ENCODE measurements at regions not wholly inside any gene's neighbourhood (a gene's known extent, or its start where the extent isn't known, plus 50 kb on each side); places are given as distances from the start of the nearest gene placed in this dataset.

DNA sequence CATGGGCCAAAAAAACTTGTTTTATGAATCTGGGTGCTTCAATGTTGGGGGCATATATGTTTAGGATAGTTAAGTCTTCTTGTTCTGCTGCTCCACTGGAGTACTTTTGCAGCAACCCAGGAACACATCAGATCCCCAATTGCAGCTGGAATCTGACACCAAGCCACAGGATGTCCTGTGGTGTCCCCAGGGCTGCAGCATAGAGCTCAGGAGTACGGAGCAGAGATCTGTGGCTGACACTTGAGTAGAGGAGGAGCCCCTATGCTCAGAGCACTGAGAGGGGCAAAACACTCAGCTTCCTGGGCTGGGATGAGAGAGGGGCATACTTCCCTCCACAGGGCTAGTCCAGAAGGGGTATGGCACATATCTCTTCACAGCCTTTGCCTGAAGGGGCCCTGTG lies 138.9 kb upstream of the ERBB4 start:
- no peak overlapping the region for H3K4me3 ChIP-seq
- no peak for TF ChIP-seq CTCF (IDR thresholded peaks at IDR 0.05)
- no peaks in the 10 kb centered on the region for H3K27me3 ChIP-seq
- no peak overlapping the region for H3K27ac ChIP-seq
- H3K36me3 ChIP-seq: no peaks in the 10 kb centered on the region
- intact Hi-C loops (cut with DNase I): no loop called here
- H3K9me3 ChIP-seq: no peaks in the 10 kb centered on the region
- no peaks in the 10 kb centered on the region for H3K4me1 ChIP-seq
- ATAC-seq (no peak), DNase-seq (no peak)

DNA sequence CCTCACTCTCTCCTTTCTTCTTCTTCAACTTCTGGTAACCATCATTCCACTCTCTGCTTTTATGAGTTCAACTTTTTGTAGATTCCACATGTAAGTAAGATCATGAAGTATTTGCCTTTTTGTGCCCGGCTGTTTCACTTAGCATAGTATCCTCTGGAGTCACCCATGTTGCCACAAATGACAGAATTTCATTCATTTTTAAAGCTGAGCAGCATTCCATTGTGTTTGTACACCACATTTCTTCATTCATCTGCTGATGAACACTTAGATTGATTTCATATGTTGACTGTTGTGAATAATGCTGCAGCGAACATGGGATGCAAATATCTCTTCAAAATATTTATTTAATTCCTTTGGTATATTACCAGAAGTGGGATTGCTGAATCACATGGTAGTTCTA lies 133.6 kb upstream of the ERBB4 start:
- no peak for ATAC-seq
- intact Hi-C loops (cut with DNase I): no loop called here

DNA sequence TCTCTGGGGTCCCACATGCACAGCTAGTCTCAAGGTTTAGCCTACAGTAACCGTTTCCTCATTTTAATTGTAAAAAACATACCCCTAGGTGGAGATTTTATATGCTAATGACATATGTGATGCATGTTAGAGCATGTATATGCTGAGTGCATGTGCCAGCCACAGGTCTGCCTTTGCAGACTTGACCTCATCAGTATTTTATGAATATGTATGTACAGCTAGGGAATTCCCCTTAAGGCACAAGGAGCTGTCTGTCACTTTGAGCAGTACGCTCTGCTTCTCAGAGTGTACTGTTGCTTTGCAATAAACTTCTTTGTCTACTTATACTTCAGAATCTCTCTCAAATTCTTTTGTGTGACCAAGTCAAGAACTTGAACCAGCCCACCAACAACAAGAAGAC lies 131.2 kb upstream of the ERBB4 start:
- Histone ChIP-seq H3K9me3 (no peaks in the 10 kb centered on the region), H3K4me3 (no peak overlapping the region), H3K4me1 (no peaks in the 10 kb centered on the region), H3K27ac (no peak overlapping the region), H3K36me3 (no peaks in the 10 kb centered on the region), H3K27me3 (no peaks in the 10 kb centered on the region)
- intact Hi-C loops (cut with DNase I): no loop called here
- ATAC-seq (no peak), DNase-seq (no peak)
- TF ChIP-seq CTCF (IDR thresholded peaks at IDR 0.05): no peak

More for the DNA sequence above, 133.6 kb upstream of the ERBB4 start:
- DNase-seq: no peak
- TF ChIP-seq CTCF (IDR thresholded peaks at IDR 0.05): no peak
- no peak overlapping the region for H3K4me3 ChIP-seq
- no peak overlapping the region for H3K27ac ChIP-seq
- no peaks in the 10 kb centered on the region for H3K4me1 ChIP-seq
- no peaks in the 10 kb centered on the region for H3K36me3 ChIP-seq
- no peaks in the 10 kb centered on the region for H3K27me3 ChIP-seq
- no peaks in the 10 kb centered on the region for H3K9me3 ChIP-seq

DNA sequence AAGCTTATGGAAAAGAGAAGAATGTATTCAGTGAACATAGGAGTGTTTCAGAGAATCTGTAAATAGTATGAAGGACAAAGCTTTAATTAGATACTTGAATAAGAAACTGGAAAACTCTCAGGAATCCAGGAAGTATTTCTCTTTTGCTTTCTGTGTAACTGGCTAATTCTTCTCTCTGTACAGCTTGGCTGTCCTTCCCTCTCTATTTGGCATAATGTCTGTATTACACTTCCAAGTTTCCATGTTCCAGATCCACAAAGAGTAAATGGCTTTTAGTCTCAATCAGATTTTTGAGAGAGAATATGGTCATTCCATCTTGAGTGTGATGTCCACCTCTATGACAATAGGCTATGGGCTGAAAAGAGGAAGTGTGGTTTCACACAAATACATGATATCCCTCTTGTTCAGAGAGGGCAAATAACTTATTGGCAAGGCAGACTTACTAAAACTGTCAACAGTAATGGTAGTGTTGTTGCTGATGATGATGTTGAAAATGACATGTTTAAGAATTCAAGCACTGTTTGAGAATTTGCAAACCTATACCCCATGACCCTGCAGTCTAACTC lies 129.2 kb upstream of the ERBB4 start:
- H3K27me3 ChIP-seq: no peaks in the 10 kb centered on the region
- H3K4me3 ChIP-seq: no peak overlapping the region
- H3K9me3 ChIP-seq: no peaks in the 10 kb centered on the region
- intact Hi-C loops (cut with DNase I): no loop called here
- no peak for TF ChIP-seq CTCF (IDR thresholded peaks at IDR 0.05)
- DNase-seq (no peak), ATAC-seq (no peak)
- no peaks in the 10 kb centered on the region for H3K4me1 ChIP-seq
- no peaks in the 10 kb centered on the region for H3K36me3 ChIP-seq
- H3K27ac ChIP-seq: no peak overlapping the region

GRCh38 chr2:212665948-212666347 lies 127.3 kb upstream of the ERBB4 start:
- TF ChIP-seq CTCF (IDR thresholded peaks at IDR 0.05): no peak
- H3K27me3 ChIP-seq: no peaks in the 10 kb centered on the region
- DNase-seq: no peak
- intact Hi-C loops (cut with DNase I): no loop called here
- no peak for ATAC-seq
- no peaks in the 10 kb centered on the region for H3K9me3 ChIP-seq
- H3K4me1 ChIP-seq: no peaks in the 10 kb centered on the region
- H3K36me3 ChIP-seq: no peaks in the 10 kb centered on the region
- H3K4me3 ChIP-seq: no peak overlapping the region
- no peak overlapping the region for H3K27ac ChIP-seq
